Liver (tissue), 8 donors: ENCODE measurements at regions not wholly inside any gene's neighbourhood (a gene's known extent, or its start where the extent isn't known, plus 50 kb on each side); places are given as distances from the start of the nearest gene placed in this dataset.

Source experiments
- DNase-seq: peaks from one replicate; pipeline ENCODE4 v3.0.0-alpha.2; 2017; ENCODE audit warnings: low spot score
- H3K27ac ChIP-seq, 2 donors: one replicate each; pipeline ENCODE4 v1.7.0; 2013; ENCODE audit warnings: inconsistent platforms in 2 of 2, low read length in 2 of 2, control low read depth in 1 of 2, low read depth in 1 of 2, mild to moderate bottlenecking in 1 of 2
- H3K27me3 ChIP-seq, 4 donors: one replicate each; pipeline versions ENCODE4 v1.6.1 to v1.7.0; 2013; ENCODE audit warnings: low read length in 3 of 4, inconsistent platforms in 1 of 4, mild to moderate bottlenecking in 1 of 4, moderate library complexity in 1 of 4; ENCODE audit not compliant: control insufficient read depth in 4 of 4, insufficient read depth in 4 of 4
- H3K36me3 ChIP-seq, 4 donors: one replicate each; pipeline versions ENCODE4 v1.6.1 to v1.7.0; 2013; ENCODE audit warnings: low read length in 3 of 4, mild to moderate bottlenecking in 3 of 4, low read depth in 1 of 4, moderate library complexity in 1 of 4; ENCODE audit not compliant: control insufficient read depth in 4 of 4, insufficient read depth in 3 of 4
- H3K4me1 ChIP-seq, 4 donors: one replicate each; pipeline versions ENCODE4 v1.6.1 to v1.7.0; 2013; ENCODE audit warnings: low read length in 3 of 4, mild to moderate bottlenecking in 3 of 4, moderate library complexity in 1 of 4; ENCODE audit not compliant: control insufficient read depth in 4 of 4, insufficient read depth in 4 of 4
- H3K4me3 ChIP-seq, 3 donors: one replicate each; pipeline versions ENCODE4 v1.6.1 to v1.7.0; 2013; ENCODE audit warnings: low read length in 3 of 3, control low read depth in 1 of 3, low read depth in 1 of 3, mild to moderate bottlenecking in 1 of 3
- H3K9ac ChIP-seq, 2 donors: one replicate each; pipeline ENCODE4 v1.7.0; 2013; ENCODE audit warnings: low read length in 2 of 2, mild to moderate bottlenecking in 2 of 2, moderate library complexity in 2 of 2, control low read depth in 1 of 2, low read depth in 1 of 2
- H3K9me3 ChIP-seq, 4 donors: one replicate each; pipeline versions ENCODE4 v1.6.1 to v1.7.0; 2013; ENCODE audit warnings: low read length in 3 of 4; ENCODE audit not compliant: control insufficient read depth in 4 of 4
- ATF3 ChIP-seq: IDR thresholded peaks from 2 replicates; pipeline ENCODE4 v1.6.1; 2016; ENCODE audit warnings: antibody characterized with exemption
- CTCF ChIP-seq: fragments of 150-350 bp; IDR thresholded peaks from 2 replicates; pipeline ENCODE4 v1.5.1; 2017; ENCODE audit warnings: improper control_type of control experiment, low read depth, low read length; ENCODE audit not compliant: missing input control
- EGR1 ChIP-seq, 2 donors: IDR thresholded peaks; 2 replicates each; pipeline ENCODE4 v1.6.1; 2016 to 2018; ENCODE audit warnings: antibody characterized with exemption in 2 of 2, low read depth in 2 of 2
- FOXA1 ChIP-seq: IDR thresholded peaks from 2 replicates; pipeline ENCODE4 v1.6.1; 2016; ENCODE audit warnings: antibody characterized with exemption
- FOXA2 ChIP-seq: IDR thresholded peaks from 2 replicates; pipeline ENCODE4 v1.6.1; 2016; ENCODE audit warnings: antibody characterized with exemption
- GABPA ChIP-seq, 2 donors: IDR thresholded peaks in 1 of 2; conservative IDR thresholded peaks in 1 of 2; 2 replicates each; pipeline ENCODE4 v1.6.1; 2016; ENCODE audit warnings: antibody characterized with exemption in 2 of 2, mild to moderate bottlenecking in 1 of 2, moderate library complexity in 1 of 2
- HNF4A ChIP-seq, 2 donors: conservative IDR thresholded peaks; 2 replicates each; pipeline ENCODE4 v1.6.1; 2016; ENCODE audit warnings: antibody characterized with exemption in 2 of 2, mild to moderate bottlenecking in 2 of 2
- HNF4G ChIP-seq: IDR thresholded peaks from 2 replicates; pipeline ENCODE4 v1.6.1; 2016; ENCODE audit warnings: antibody characterized with exemption
- JUND ChIP-seq, 2 donors: IDR thresholded peaks; 2 replicates each; pipeline ENCODE4 v1.6.1; 2016; ENCODE audit warnings: antibody characterized with exemption in 2 of 2
- MAX ChIP-seq: IDR thresholded peaks from 2 replicates; pipeline ENCODE4 v1.6.1; 2016; ENCODE audit warnings: antibody characterized with exemption
- NR2F2 ChIP-seq: IDR thresholded peaks from 2 replicates; pipeline ENCODE4 v1.6.1; 2016; ENCODE audit warnings: antibody characterized with exemption
- RAD21 ChIP-seq, 2 donors: IDR thresholded peaks; 2 replicates each; pipeline ENCODE4 v1.6.1; 2016; ENCODE audit warnings: antibody characterized with exemption in 2 of 2, mild to moderate bottlenecking in 2 of 2
- REST ChIP-seq: IDR thresholded peaks from 2 replicates; pipeline ENCODE4 v1.6.1; 2016; ENCODE audit warnings: antibody characterized with exemption, mild to moderate bottlenecking
- RXRA ChIP-seq, 2 donors: IDR thresholded peaks; 2 replicates each; pipeline ENCODE4 v1.6.1; 2017 to 2018; ENCODE audit warnings: antibody characterized with exemption in 2 of 2, mild to moderate bottlenecking in 1 of 2
- TAF1 ChIP-seq: conservative IDR thresholded peaks from 2 replicates; pipeline ENCODE4 v1.6.1; 2016; ENCODE audit warnings: antibody characterized with exemption, mild to moderate bottlenecking
- YY1 ChIP-seq: IDR thresholded peaks from 2 replicates; pipeline ENCODE4 v1.6.1; 2016; ENCODE audit warnings: antibody characterized with exemption, mild to moderate bottlenecking
- ZBTB33 ChIP-seq: IDR thresholded peaks from 2 replicates; pipeline ENCODE4 v1.6.1; 2016; ENCODE audit warnings: antibody characterized with exemption
- WGBS: extraction: QIAGEN DNeasy Blood & Tissue Kit; methylation state at CpG from one replicate; pipeline ENCODE4 v1.1.7; 2013; 5-methylcytosine and 5-hydroxymethylcytosine counted together
- donor health status: healthy.
- donor health status: healthy.
- donor health status: healthy.
- donor health status: healthy.
- donor health status: healthy.

- Histone ChIP-seq H3K36me3 (no peaks in the 10 kb centered on the region), H3K9ac (no peak overlapping the region), H3K4me1 (no peaks in the 10 kb centered on the region), H3K27me3 (no peaks in the 10 kb centered on the region), H3K27ac (no peak overlapping the region), H3K9me3 (no peaks in the 10 kb centered on the region), H3K4me3 (no peak overlapping the region)
- TF ChIP-seq ZBTB33 (no peak), HNF4G (no peak), CTCF (no peak), EGR1 (IDR thresholded peaks at IDR 0.05; ENCODE audit: low read depth in 2 of 2) (no peak), GABPA (IDR thresholded peaks at IDR 0.05 in 1 of 2, conservative IDR thresholded peaks at IDR 0.05 in 1 of 2) (no peak), JUND (IDR thresholded peaks at IDR 0.05) (no peak), MAX (no peak), RAD21 (IDR thresholded peaks at IDR 0.05) (no peak), HNF4A (conservative IDR thresholded peaks at IDR 0.05) (no peak)
- no peak for DNase-seq
- 57% methylated on average over 2 of the region's 2 CpGs for WGBS
Observed at GRCh38 chr10:3353235-3353634, 180.7 kb upstream of the PITRM1 start.

- Histone ChIP-seq H3K27me3 (no peaks in the 10 kb centered on the region), H3K9me3 (no peaks in the 10 kb centered on the region), H3K36me3 (no peaks in the 10 kb centered on the region), H3K4me1 (no peaks in the 10 kb centered on the region), H3K9ac (no peak overlapping the region), H3K4me3 (no peak overlapping the region), H3K27ac (no peak overlapping the region)
- DNase-seq, result no peak
- 69% methylated on average over 14 of the region's 14 CpGs for WGBS
- TF ChIP-seq MAX (no peak), CTCF (no peak), NR2F2 (no peak), ZBTB33 (no peak), HNF4G (no peak), GABPA (IDR thresholded peaks at IDR 0.05 in 1 of 2, conservative IDR thresholded peaks at IDR 0.05 in 1 of 2) (no peak), YY1 (no peak), RXRA (IDR thresholded peaks at IDR 0.05) (no peak), REST (no peak), EGR1 (IDR thresholded peaks at IDR 0.05; ENCODE audit: low read depth in 2 of 2) (no peak), TAF1 (no peak), FOXA1 (no peak), FOXA2 (no peak), HNF4A (conservative IDR thresholded peaks at IDR 0.05) (no peak), ATF3 (no peak)
Observed at GRCh38 chr10:3350617-3351258, 178.2 kb upstream of the PITRM1 start.
